Sigmoid colon (tissue), 6 donors: ENCODE measurements at regions not wholly inside any gene's neighbourhood (a gene's known extent, or its start where the extent isn't known, plus 50 kb on each side); places are given as distances from the start of the nearest gene placed in this dataset.
"Not testable (repeated sequence)": the region's sequence is repeated elsewhere in the genome, so short reads cannot be mapped to it uniquely, and the experiment has no call there.

Source experiments
- DNase-seq: peaks from one replicate; pipeline ENCODE4 v3.0.0-alpha.2; 2019
- H3K27ac ChIP-seq, 4 donors: fragments of 200-600 bp; sonication (generic); one replicate each; pipeline ENCODE4 v1.5.1; 2016 to 2019; ENCODE audit warnings: mild to moderate bottlenecking in 1 of 4
- H3K27me3 ChIP-seq, 3 donors: fragments of 200-600 bp; sonication (generic); one replicate each; pipeline ENCODE4 v1.5.1; 2019; ENCODE audit warnings: mild to moderate bottlenecking in 1 of 3
- H3K36me3 ChIP-seq, 4 donors: fragments of 200-600 bp; sonication (generic); one replicate each; pipeline ENCODE4 v1.5.1; 2016 to 2019
- H3K4me1 ChIP-seq, 4 donors: fragments of 200-600 bp; sonication (generic); one replicate each; pipeline ENCODE4 v1.5.1; 2017 to 2019
- H3K4me3 ChIP-seq, 4 donors: fragments of 200-600 bp; sonication (generic); one replicate each; pipeline ENCODE4 v1.5.1; 2017 to 2019; ENCODE audit warnings: mild to moderate bottlenecking in 2 of 4, moderate library complexity in 1 of 4
- H3K9me3 ChIP-seq, 4 donors: fragments of 200-600 bp in 3 of 4; sonication (generic) in 3 of 4; one replicate each; pipeline versions ENCODE4 v1.5.1 to v1.6.1; 2013 to 2019
- CTCF ChIP-seq, 4 experiments: fragments of 450-650 bp in 3 of 4; fragments of 200-600 bp in 1 of 4; IDR thresholded peaks; one replicate each; pipeline ENCODE4 v1.5.1; 2016 to 2019; ENCODE audit warnings: antibody characterized with exemption in 4 of 4, mild to moderate bottlenecking in 3 of 4, moderate library complexity in 2 of 4
- EP300 ChIP-seq, 4 donors: sonication (generic); formaldehyde crosslinking; IDR thresholded peaks; one replicate each; pipeline ENCODE4 v1.6.1; 2017; ENCODE audit warnings: antibody characterized with exemption in 4 of 4
- POLR2A ChIP-seq, 2 donors: fragments of 450-650 bp; IDR thresholded peaks; one replicate each; pipeline ENCODE4 v1.6.1; 2016; ENCODE audit warnings: antibody characterized with exemption in 2 of 2, mild to moderate bottlenecking in 2 of 2, moderate library complexity in 2 of 2
- POLR2AphosphoS5 ChIP-seq, 4 donors: sonication (generic); formaldehyde crosslinking; IDR thresholded peaks; one replicate each; pipeline ENCODE4 v1.6.1; 2017; ENCODE audit warnings: antibody characterized with exemption in 4 of 4
- WGBS, 2 donors: extraction: QIAGEN DNeasy Blood & Tissue Kit; methylation state at CpG; one replicate each; pipeline ENCODE4 v1.1.7; 2013; 5-methylcytosine and 5-hydroxymethylcytosine counted together
- intact Hi-C: fragments of 100-400 bp; cut with DNase I; formaldehyde crosslinking; loops from one replicate; pipeline ENCODE4 v1.15.1; 2023
- donor health status: healthy with polysubstance abuse.
- donor health status: healthy.

GRCh38 chr5:158590746-158591300, 508.9 kb downstream of the EBF1 start:
- no peak for DNase-seq
- intact Hi-C loops: no loop called here
- Histone ChIP-seq H3K36me3 (no peaks in the 10 kb centered on the region), H3K4me1 (peaks cover 0 to 18% (median 6%) of the 10 kb centered on the region in 4 donors), H3K4me3 (no peak overlapping the region), H3K27me3 (no peaks in the 10 kb centered on the region), H3K27ac (no peak overlapping the region), H3K9me3 (no peaks in the 10 kb centered on the region)
- WGBS, 2 donors: 91 to 95% methylated on average over 2 of the region's 2 CpGs
- TF ChIP-seq EP300 (IDR thresholded peaks at IDR 0.05) (no peak), CTCF (IDR thresholded peaks at IDR 0.05) (no peak), POLR2A (IDR thresholded peaks at IDR 0.05) (no peak), POLR2AphosphoS5 (IDR thresholded peaks at IDR 0.05) (no peak)

- TF ChIP-seq EP300 (IDR thresholded peaks at IDR 0.05): no peak
- no peak for TF ChIP-seq CTCF (IDR thresholded peaks at IDR 0.05)
- TF ChIP-seq POLR2AphosphoS5 (IDR thresholded peaks at IDR 0.05): no peak
- no peak for TF ChIP-seq POLR2A (IDR thresholded peaks at IDR 0.05)
- H3K27me3 ChIP-seq: no peaks in the 10 kb centered on the region
- no peak overlapping the region for H3K4me3 ChIP-seq
- no peak overlapping the region for H3K27ac ChIP-seq
- H3K9me3 ChIP-seq: no peaks in the 10 kb centered on the region
- intact Hi-C loops: no loop called here
- peaks cover 0 to 18% (median 6%) of the 10 kb centered on the region in 4 donors for H3K4me1 ChIP-seq
- DNase-seq: no peak
- WGBS, 2 donors: 7 to 14% methylated on average over 3 of the region's 3 CpGs
- H3K36me3 ChIP-seq: no peaks in the 10 kb centered on the region
Measured at GRCh38 chr5:158589939-158590338, 509.8 kb downstream of the EBF1 start.

GRCh38 chr5:158588617-158589016, 511.1 kb downstream of the EBF1 start:
- no peaks in the 10 kb centered on the region for H3K36me3 ChIP-seq
- intact Hi-C loops: no loop called here

GRCh38 chr5:158586054-158586453, 513.7 kb downstream of the EBF1 start:
- Histone ChIP-seq H3K4me1 (peaks cover 0 to 9% (median 1%) of the 10 kb centered on the region in 4 donors), H3K27me3 (no peaks in the 10 kb centered on the region), H3K4me3 (no peak overlapping the region), H3K36me3 (no peaks in the 10 kb centered on the region), H3K9me3 (no peaks in the 10 kb centered on the region), H3K27ac (no peak overlapping the region)
- no peak for DNase-seq
- intact Hi-C loops: no loop called here
- 92 to 94% methylated on average over 2 of the region's 2 CpGs for WGBS, 2 donors
- no peak for TF ChIP-seq POLR2A (IDR thresholded peaks at IDR 0.05)
- no peak for TF ChIP-seq CTCF (IDR thresholded peaks at IDR 0.05)
- TF ChIP-seq POLR2AphosphoS5 (IDR thresholded peaks at IDR 0.05): no peak
- TF ChIP-seq EP300 (IDR thresholded peaks at IDR 0.05): no peak

More at GRCh38 chr5:158588617-158589016, 511.1 kb downstream of the EBF1 start:
- H3K27ac ChIP-seq: no peak overlapping the region
- WGBS, 2 donors: 78 to 85% methylated on average over 1 of the region's 1 CpG
- H3K4me1 ChIP-seq: peaks cover 0 to 18% (median 6%) of the 10 kb centered on the region in 4 donors
- no peaks in the 10 kb centered on the region for H3K9me3 ChIP-seq
- no peak for DNase-seq
- H3K27me3 ChIP-seq: no peaks in the 10 kb centered on the region
- no peak overlapping the region for H3K4me3 ChIP-seq
- TF ChIP-seq POLR2AphosphoS5 (IDR thresholded peaks at IDR 0.05): no peak
- no peak for TF ChIP-seq POLR2A (IDR thresholded peaks at IDR 0.05)
- no peak for TF ChIP-seq EP300 (IDR thresholded peaks at IDR 0.05)
- TF ChIP-seq CTCF (IDR thresholded peaks at IDR 0.05): no peak

GRCh38 chr5:158582669-158583068, 517.0 kb downstream of the EBF1 start:
- intact Hi-C loops, H3K27ac ChIP-seq, H3K9me3 ChIP-seq, DNase-seq, H3K4me1 ChIP-seq, H3K27me3 ChIP-seq, H3K4me3 ChIP-seq, H3K36me3 ChIP-seq: not testable (repeated sequence)
- WGBS, 2 donors: 94 to 96% methylated on average over 27 of the region's 27 CpGs
